Sigmoid colon (tissue), 4 donors: ENCODE measurements at regions not wholly inside any gene's neighbourhood (a gene's known extent, or its start where the extent isn't known, plus 50 kb on each side); places are given as distances from the start of the nearest gene placed in this dataset.

Experiments
- CTCF ChIP-seq, 4 experiments: fragments of 450-650 bp in 3 of 4; fragments of 200-600 bp in 1 of 4; IDR thresholded peaks; one replicate each; pipeline ENCODE4 v1.5.1; 2016 to 2019; ENCODE audit warnings: antibody characterized with exemption in 4 of 4, mild to moderate bottlenecking in 3 of 4, moderate library complexity in 2 of 4
- EP300 ChIP-seq, 4 donors: sonication (generic); formaldehyde crosslinking; IDR thresholded peaks; one replicate each; pipeline ENCODE4 v1.6.1; 2017; ENCODE audit warnings: antibody characterized with exemption in 4 of 4
- POLR2A ChIP-seq, 2 donors: fragments of 450-650 bp; IDR thresholded peaks; one replicate each; pipeline ENCODE4 v1.6.1; 2016; ENCODE audit warnings: antibody characterized with exemption in 2 of 2, mild to moderate bottlenecking in 2 of 2, moderate library complexity in 2 of 2
- POLR2AphosphoS5 ChIP-seq, 4 donors: sonication (generic); formaldehyde crosslinking; IDR thresholded peaks; one replicate each; pipeline ENCODE4 v1.6.1; 2017; ENCODE audit warnings: antibody characterized with exemption in 4 of 4

GRCh38 chr1:87652176-87652575 lies 323.5 kb downstream of the LMO4 start:
- TF ChIP-seq POLR2A (IDR thresholded peaks at IDR 0.05) (no peak), CTCF (IDR thresholded peaks at IDR 0.05) (no peak), EP300 (IDR thresholded peaks at IDR 0.05) (no peak), POLR2AphosphoS5 (IDR thresholded peaks at IDR 0.05) (no peak)
